Osteocyte (in vitro differentiated cells): ENCODE measurements at regions not wholly inside any gene's neighbourhood (a gene's known extent, or its start where the extent isn't known, plus 50 kb on each side); places are given as distances from the start of the nearest gene placed in this dataset. TPM values are rescaled to one million over a fixed set of nuclear protein-coding genes. Genes with fewer than 3 reads are reported as not detected.

ENCODE experiments used
- DNase-seq: peaks from one replicate; pipeline ENCODE4 v3.0.0; 2021; ENCODE audit warnings: mixed read lengths; ENCODE audit not compliant: unreplicated experiment; ENCODE audit errors: extremely low spot score
- H3K27ac Mint-ChIP-seq: one replicate; pipeline ENCODE4 v1.8.0; 2021; ENCODE audit warnings: mild to moderate bottlenecking, mixed read lengths; ENCODE audit not compliant: unreplicated experiment
- H3K27me3 Mint-ChIP-seq: one replicate; pipeline ENCODE4 v1.8.0; 2021; ENCODE audit warnings: mixed read lengths; ENCODE audit not compliant: unreplicated experiment
- H3K36me3 Mint-ChIP-seq: one replicate; pipeline ENCODE4 v1.8.0; 2021; ENCODE audit warnings: mixed read lengths; ENCODE audit not compliant: unreplicated experiment
- H3K4me1 Mint-ChIP-seq: one replicate; pipeline ENCODE4 v1.8.0; 2021; ENCODE audit warnings: mixed read lengths; ENCODE audit not compliant: unreplicated experiment
- H3K4me3 Mint-ChIP-seq: one replicate; pipeline ENCODE4 v1.8.0; 2021; ENCODE audit warnings: mild to moderate bottlenecking, moderate library complexity, mixed read lengths; ENCODE audit not compliant: unreplicated experiment
- H3K9me3 Mint-ChIP-seq: one replicate; pipeline ENCODE4 v1.8.0; 2021; ENCODE audit warnings: mixed read lengths; ENCODE audit not compliant: unreplicated experiment
- microRNA-seq: library from miRNA; unstranded; fragments of <30 nt; microRNA quantifications from one replicate; pipeline ENCODE4 v1.1.0, GENCODE V29; 2020; ENCODE audit not compliant: unreplicated experiment
- TF ChIP-seq, protein P1 (sequence below): fragments of 200-600 bp; sonication (generic); IDR thresholded peaks from 2 replicates; pipeline ENCODE4 v1.5.0; 2021; ENCODE audit warnings: antibody characterized with exemption, mild to moderate bottlenecking, moderate library complexity

DNA sequence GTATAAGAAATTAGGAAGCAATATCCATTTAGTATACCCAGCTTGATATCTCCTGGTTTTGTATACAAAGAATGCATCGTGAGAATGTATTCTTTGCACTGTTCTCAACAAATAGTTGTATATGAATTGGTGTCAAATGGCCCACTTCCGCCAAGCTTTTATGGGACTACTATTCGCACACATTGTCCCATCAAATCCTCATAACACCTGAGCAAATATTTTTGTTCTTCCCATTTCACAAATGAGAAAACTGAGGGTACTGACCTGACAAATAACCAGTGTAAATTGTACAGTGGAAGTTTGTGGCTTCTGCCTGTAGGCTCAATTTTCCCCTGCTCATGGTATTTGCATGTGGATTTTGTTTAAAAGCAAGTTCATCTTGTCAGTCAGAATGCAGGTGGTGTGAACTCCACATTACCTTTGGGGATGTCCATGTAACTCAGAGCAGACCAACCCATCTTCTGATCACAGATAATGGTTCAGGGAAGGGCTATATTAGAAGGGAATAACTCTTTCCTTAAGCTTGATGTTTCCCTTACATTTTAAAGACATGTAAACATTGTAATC, 51.5 kb upstream of the FAM241A start:
- DNase-seq: no peak
- no peak overlapping the region for H3K27ac Mint-ChIP-seq
- H3K36me3 Mint-ChIP-seq: no peaks in the 10 kb centered on the region
- no peaks in the 10 kb centered on the region for H3K9me3 Mint-ChIP-seq
- peaks cover 34% of the 10 kb centered on the region for H3K27me3 Mint-ChIP-seq
- TF ChIP-seq, protein P1, sequence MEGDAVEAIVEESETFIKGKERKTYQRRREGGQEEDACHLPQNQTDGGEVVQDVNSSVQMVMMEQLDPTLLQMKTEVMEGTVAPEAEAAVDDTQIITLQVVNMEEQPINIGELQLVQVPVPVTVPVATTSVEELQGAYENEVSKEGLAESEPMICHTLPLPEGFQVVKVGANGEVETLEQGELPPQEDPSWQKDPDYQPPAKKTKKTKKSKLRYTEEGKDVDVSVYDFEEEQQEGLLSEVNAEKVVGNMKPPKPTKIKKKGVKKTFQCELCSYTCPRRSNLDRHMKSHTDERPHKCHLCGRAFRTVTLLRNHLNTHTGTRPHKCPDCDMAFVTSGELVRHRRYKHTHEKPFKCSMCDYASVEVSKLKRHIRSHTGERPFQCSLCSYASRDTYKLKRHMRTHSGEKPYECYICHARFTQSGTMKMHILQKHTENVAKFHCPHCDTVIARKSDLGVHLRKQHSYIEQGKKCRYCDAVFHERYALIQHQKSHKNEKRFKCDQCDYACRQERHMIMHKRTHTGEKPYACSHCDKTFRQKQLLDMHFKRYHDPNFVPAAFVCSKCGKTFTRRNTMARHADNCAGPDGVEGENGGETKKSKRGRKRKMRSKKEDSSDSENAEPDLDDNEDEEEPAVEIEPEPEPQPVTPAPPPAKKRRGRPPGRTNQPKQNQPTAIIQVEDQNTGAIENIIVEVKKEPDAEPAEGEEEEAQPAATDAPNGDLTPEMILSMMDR: no peak
- H3K4me3 Mint-ChIP-seq: no peak overlapping the region
- no peaks in the 10 kb centered on the region for H3K4me1 Mint-ChIP-seq

DNA sequence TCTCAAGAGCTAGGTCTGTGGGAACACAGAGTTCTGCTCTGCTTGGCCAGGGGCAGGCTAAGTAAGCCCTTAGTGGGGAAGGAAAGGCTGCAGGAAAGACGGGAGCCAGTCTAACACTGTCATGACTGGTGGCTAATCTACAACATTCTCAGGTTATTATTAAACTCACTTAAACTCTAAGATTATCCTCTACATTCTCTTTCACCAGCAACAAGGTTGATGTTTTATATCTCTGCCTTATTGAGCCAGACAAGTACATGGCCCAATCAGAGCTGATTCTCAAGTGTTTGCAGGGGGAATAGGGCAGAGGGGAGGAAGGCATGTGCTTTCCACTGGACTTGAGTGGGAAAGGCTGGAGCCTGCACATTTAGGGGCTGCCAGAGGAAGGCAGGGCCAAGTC, 50.9 kb upstream of the FAM241A start:
- H3K4me3 Mint-ChIP-seq: no peak overlapping the region
- no peaks in the 10 kb centered on the region for H3K4me1 Mint-ChIP-seq
- peaks cover 36% of the 10 kb centered on the region for H3K27me3 Mint-ChIP-seq
- H3K9me3 Mint-ChIP-seq: no peaks in the 10 kb centered on the region
- TF ChIP-seq, protein P1: no peak
- no peaks in the 10 kb centered on the region for H3K36me3 Mint-ChIP-seq
- no peak for DNase-seq
- no peak overlapping the region for H3K27ac Mint-ChIP-seq

Small RNA genes in the stretch of these regions (microRNA-seq; reads per million reads assigned to microRNA genes)
- not detected for gene MIR297
